H1 (cell line): ENCODE measurements at regions not wholly inside any gene's neighbourhood (a gene's known extent, or its start where the extent isn't known, plus 50 kb on each side); places are given as distances from the start of the nearest gene placed in this dataset.

Source experiments
- CTCF ChIA-PET: fragments of 300-600 bp; sonication (Branson Sonifier 250); formaldehyde crosslinking; loops from one replicate; lab custom pipeline; 2021; ENCODE audit not compliant: partially characterized antibody; lab: Charles Lee
- POLR2A ChIA-PET: fragments of 300-600 bp; sonication (Branson Sonifier 250); formaldehyde crosslinking; loops from one replicate; lab custom pipeline; 2021; ENCODE audit warnings: inconsistent platforms; ENCODE audit not compliant: partially characterized antibody; lab: Charles Lee
- DNase-seq, 2 experiments: peaks; one replicate each; pipeline versions ENCODE4 v3.0.0 to v3.0.0-alpha.2; 2010 to 2022; ENCODE audit warnings: low spot score in 2 of 2, low read depth in 1 of 2, mixed read lengths in 1 of 2
- FAIRE-seq: peaks from 2 replicates; lab custom pipeline; 2011; peaks lifted over from hg19 to GRCh38; lab: Jason Lieb, UNC
- H2AFZ ChIP-seq: 2 replicates; pipeline ENCODE4 v1.8.1; 2012; ENCODE audit warnings: low read length, inconsistent platforms
- H2AK5ac ChIP-seq: 2 replicates; pipeline ENCODE4 v1.6.1; 2013; ENCODE audit warnings: low read depth, low read length
- H2BK120ac ChIP-seq: replicated peaks from 2 replicates; pipeline ENCODE3; 2013; ENCODE audit warnings: low read depth, low read length, inconsistent platforms
- H2BK12ac ChIP-seq: 2 replicates; pipeline ENCODE4 v1.6.1; 2013; ENCODE audit warnings: low read depth, low read length
- H2BK15ac ChIP-seq: 2 replicates; pipeline ENCODE4 v1.6.1; 2013; ENCODE audit warnings: low read length
- H2BK20ac ChIP-seq: 2 replicates; pipeline ENCODE4 v1.6.1; 2013; ENCODE audit warnings: low read length
- H2BK5ac ChIP-seq: 2 replicates; pipeline ENCODE4 v1.6.1; 2013; ENCODE audit warnings: low read depth, low read length
- H3K14ac ChIP-seq: 2 replicates; pipeline ENCODE4 v1.6.1; 2013; ENCODE audit warnings: inconsistent platforms; ENCODE audit not compliant: insufficient read length
- H3K18ac ChIP-seq: 2 replicates; pipeline ENCODE4 v1.6.1; 2013; ENCODE audit warnings: low read length; ENCODE audit errors: extremely low read depth
- H3K23ac ChIP-seq: 2 replicates; pipeline ENCODE4 v1.6.1; 2013; ENCODE audit warnings: inconsistent platforms; ENCODE audit not compliant: insufficient read length
- H3K23me2 ChIP-seq: 2 replicates; pipeline ENCODE4 v1.6.1; 2013; ENCODE audit warnings: low read depth, low read length
- H3K27ac ChIP-seq: 2 replicates; pipeline ENCODE4 v1.6.1; 2011; ENCODE audit warnings: low read depth, low read length, inconsistent platforms
- H3K27me3 ChIP-seq, 4 experiments: replicated peaks in 1 of 4; 1 replicate in 1 of 4; 2 replicates in 3 of 4; pipeline versions ENCODE4 v1.6.1 to v1.8.1; 2011 to 2013; ENCODE audit warnings: low read length in 3 of 4, mild to moderate bottlenecking in 3 of 4, inconsistent platforms in 2 of 4, mixed read lengths in 2 of 4, moderate library complexity in 1 of 4; ENCODE audit not compliant: control insufficient read depth in 3 of 4, insufficient read depth in 3 of 4; ENCODE audit errors: extremely low read depth in 1 of 4
- H3K36me3 ChIP-seq, 4 experiments: 2 replicates each; pipeline versions ENCODE4 v1.6.1 to v1.8.1; 2011 to 2013; ENCODE audit warnings: mild to moderate bottlenecking in 4 of 4, low read length in 3 of 4, moderate library complexity in 2 of 4, control low read depth in 1 of 4, inconsistent platforms in 1 of 4; ENCODE audit not compliant: insufficient read depth in 4 of 4, control insufficient read depth in 2 of 4
- H3K4ac ChIP-seq: replicated peaks from 2 replicates; pipeline ENCODE3; 2013; ENCODE audit warnings: low read length, low read depth, mixed read lengths, inconsistent platforms; ENCODE audit not compliant: insufficient read length
- H3K4me1 ChIP-seq, 4 experiments: replicated peaks in 1 of 4; 1 replicate in 1 of 4; 2 replicates in 3 of 4; pipeline versions ENCODE4 v1.6.1 to v1.8.1; 2011 to 2013; ENCODE audit warnings: low read length in 3 of 4, inconsistent platforms in 2 of 4, mixed read lengths in 1 of 4; ENCODE audit not compliant: insufficient read depth in 4 of 4, control insufficient read depth in 3 of 4
- H3K4me2 ChIP-seq, 2 experiments: 2 replicates each; pipeline versions ENCODE4 v1.6.1 to v1.8.1; 2011 to 2013; ENCODE audit warnings: low read depth in 2 of 2, low read length in 2 of 2, control low read depth in 1 of 2, inconsistent platforms in 1 of 2, mild to moderate bottlenecking in 1 of 2; ENCODE audit not compliant: insufficient read depth in 1 of 2
- H3K4me3 ChIP-seq, 4 experiments: fragments of 200-600, 300-600 bp in 1 of 4; sonication (generic), shearing (Covaris generic), sonication (Bioruptor Twin) in 1 of 4; 2 replicates each; pipeline versions ENCODE4 v1.5.1 to v1.8.1; 2011 to 2016; ENCODE audit warnings: low read length in 4 of 4, low read depth in 3 of 4, control low read depth in 2 of 4, inconsistent platforms in 2 of 4, mild to moderate bottlenecking in 2 of 4, mixed read lengths in 1 of 4, moderate library complexity in 1 of 4; ENCODE audit not compliant: insufficient read depth in 2 of 4; ENCODE audit errors: extremely low read depth in 1 of 4
- H3K56ac ChIP-seq: replicated peaks from 2 replicates; pipeline ENCODE3; 2013; ENCODE audit warnings: low read depth, mild to moderate bottlenecking, mixed read lengths, low read length, inconsistent platforms; ENCODE audit not compliant: insufficient read length
- H3K79me1 ChIP-seq: 2 replicates; pipeline ENCODE4 v1.6.1; 2013; ENCODE audit warnings: low read depth, low read length, control low read depth
- H3K79me2 ChIP-seq, 2 experiments: 2 replicates each; pipeline versions ENCODE4 v1.6.1 to v1.8.1; 2012 to 2013; ENCODE audit warnings: low read length in 2 of 2, mild to moderate bottlenecking in 2 of 2, inconsistent platforms in 1 of 2; ENCODE audit not compliant: insufficient read depth in 2 of 2, control insufficient read depth in 1 of 2
- H3K9ac ChIP-seq, 4 experiments: replicated peaks in 1 of 4; 1 replicate in 1 of 4; 2 replicates in 3 of 4; pipeline versions ENCODE4 v1.6.1 to v1.8.1; 2011 to 2013; ENCODE audit warnings: low read depth in 3 of 4, low read length in 3 of 4, control low read depth in 2 of 4, mild to moderate bottlenecking in 2 of 4, moderate library complexity in 2 of 4, inconsistent platforms in 1 of 4; ENCODE audit errors: extremely low read depth in 1 of 4
- H3K9me3 ChIP-seq, 2 experiments: 2 replicates each; pipeline versions ENCODE4 v1.6.1 to v1.8.1; 2012 to 2013; ENCODE audit warnings: mild to moderate bottlenecking in 2 of 2, moderate library complexity in 2 of 2, control low read depth in 1 of 2, inconsistent platforms in 1 of 2, low read depth in 1 of 2, low read length in 1 of 2, mixed read lengths in 1 of 2; ENCODE audit not compliant: insufficient read depth in 2 of 2
- H4K20me1 ChIP-seq, 2 experiments: replicated peaks in 1 of 2; 2 replicates each; pipeline versions ENCODE3 to v1.8.1; 2011 to 2013; ENCODE audit warnings: inconsistent platforms in 2 of 2, low read length in 2 of 2, mild to moderate bottlenecking in 1 of 2; ENCODE audit not compliant: insufficient read depth in 2 of 2, control insufficient read depth in 1 of 2
- H4K5ac ChIP-seq: 2 replicates; pipeline ENCODE4 v1.6.1; 2013; ENCODE audit warnings: low read length, low read depth, mixed read lengths, inconsistent platforms; ENCODE audit not compliant: insufficient read length
- H4K8ac ChIP-seq: 2 replicates; pipeline ENCODE4 v1.8.0; 2013; ENCODE audit warnings: mild to moderate bottlenecking, moderate library complexity, low read length, inconsistent platforms; ENCODE audit not compliant: insufficient read depth; ENCODE audit errors: extremely low read depth
- H4K91ac ChIP-seq: replicated peaks from 2 replicates; pipeline ENCODE3; 2013; ENCODE audit warnings: low read length, mixed read lengths, inconsistent platforms; ENCODE audit not compliant: insufficient read length
- ASH2L ChIP-seq: fragments of 200-600, 300-600 bp; sonication (generic); IDR thresholded peaks from one replicate; pipeline ENCODE4 v1.7.1; 2017; ENCODE audit warnings: low read length
- BRCA1 ChIP-seq: IDR thresholded peaks from 2 replicates; pipeline ENCODE4 v1.6.1; 2012; ENCODE audit warnings: low read depth, low read length, improper control_type of control experiment
- CBX5 ChIP-seq: fragments of 300-800, 300-1000 bp; sonication (generic); IDR thresholded peaks from 2 replicates; pipeline ENCODE4 v1.7.1; 2016; ENCODE audit warnings: antibody characterized with exemption, low read length, low read depth
- CHD2 ChIP-seq: IDR thresholded peaks from 2 replicates; pipeline ENCODE4 v1.6.1; 2012; ENCODE audit warnings: low read length, improper control_type of control experiment
- HDAC6 ChIP-seq: IDR thresholded peaks from one replicate; pipeline ENCODE4 v1.7.1; 2012; ENCODE audit warnings: low read depth, mild to moderate bottlenecking, inconsistent platforms, low read length, moderate library complexity
- SIN3A ChIP-seq, 2 experiments: IDR thresholded peaks in 1 of 2; conservative IDR thresholded peaks in 1 of 2; 2 replicates each; pipeline ENCODE4 v1.6.1; 2011 to 2012; ENCODE audit warnings: low read length in 2 of 2, improper control_type of control experiment in 1 of 2, low read depth in 1 of 2, mild to moderate bottlenecking in 1 of 2
- SP4 ChIP-seq: IDR thresholded peaks from 2 replicates; pipeline ENCODE4 v1.6.1; 2012; ENCODE audit warnings: low read length, inconsistent platforms
- TAF1 ChIP-seq: IDR thresholded peaks from 2 replicates; pipeline ENCODE4 v1.6.1; 2011; ENCODE audit warnings: mild to moderate bottlenecking, low read depth, low read length
- YY1 ChIP-seq: IDR thresholded peaks from 2 replicates; pipeline ENCODE4 v1.6.1; 2011; ENCODE audit warnings: low read depth, mild to moderate bottlenecking, low read length
- WGBS, 2 experiments: shearing (Covaris generic) in 1 of 2; methylation state at CpG; one replicate each; pipeline versions ENCODE4 v1.1.6 to v1.1.7; 2013 to 2015; ENCODE audit warnings: low lambda C conversion rate in 2 of 2, mixed read lengths in 2 of 2, inconsistent platforms in 1 of 2, low coverage in 1 of 2, missing lambda C conversion rate in 1 of 2; ENCODE audit not compliant: insufficient replicate concordance in 2 of 2, insufficient coverage in 1 of 2, insufficient read length in 1 of 2; ENCODE audit errors: extremely low coverage in 1 of 2, missing lambda C conversion rate in 1 of 2; 5-methylcytosine and 5-hydroxymethylcytosine counted together

DNA sequence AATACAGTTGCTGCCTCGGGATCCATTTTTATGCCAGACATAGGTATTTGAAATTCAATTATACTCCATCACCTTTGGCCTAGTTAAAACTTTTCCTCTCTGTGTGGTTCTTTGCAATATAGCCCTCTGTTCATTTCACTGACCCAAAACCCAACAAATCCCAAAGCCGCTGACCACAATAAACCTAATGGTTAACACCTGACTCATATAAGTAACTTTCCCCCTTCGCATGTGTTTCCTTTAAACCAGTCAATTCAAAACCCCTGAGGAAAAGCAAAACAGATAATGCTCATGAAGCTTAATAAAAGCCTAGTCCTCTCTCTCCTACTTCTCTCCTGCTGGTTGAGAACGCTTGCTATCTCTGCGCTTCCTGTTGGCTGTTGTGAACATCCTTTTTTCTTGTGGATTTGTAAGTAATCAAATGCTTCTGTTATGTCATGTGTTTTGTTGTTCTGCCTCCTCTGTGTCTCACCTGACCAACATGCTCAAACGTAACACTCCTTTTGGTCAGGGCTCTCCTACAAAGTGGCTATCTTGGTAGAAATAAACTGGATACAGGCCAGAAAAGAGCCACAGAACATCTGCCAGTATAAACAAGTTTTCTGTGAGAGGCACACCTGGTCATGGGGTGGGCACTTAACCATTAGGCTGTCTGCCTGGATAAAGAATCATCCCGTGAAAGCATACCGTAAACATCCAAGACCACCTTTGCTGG lies 652.6 kb downstream of the METTL15 start:
- Histone ChIP-seq H4K91ac (no peak overlapping the region), H3K23me2 (no peaks in the 10 kb centered on the region; the same call in 1 of the 2 replicates), H3K27me3 (no peaks in the 10 kb centered on the region), H3K36me3 (no peaks in the 10 kb centered on the region), H2BK120ac (no peak overlapping the region), H3K23ac (no peak overlapping the region), H2BK15ac (no peak overlapping the region), H3K56ac (no peak overlapping the region), H2AK5ac (no peak overlapping the region), H2BK12ac (peak overlapping the region; percentile 76; the same call in 1 of the 2 replicates), H3K14ac (no peak overlapping the region), H3K79me1 (no peaks in the 10 kb centered on the region), H3K4me2 (no peak overlapping the region), H3K27ac (no peak overlapping the region), H4K20me1 (no peaks in the 10 kb centered on the region), H2BK5ac (peak overlapping the region; percentile 25; the same call in 1 of the 2 replicates), H3K18ac (no peak overlapping the region), H4K8ac (no peak overlapping the region), H4K5ac (no peak overlapping the region), H2AFZ (peak overlapping the region; percentile 76), H3K9ac (no peak overlapping the region), H3K4me1 (peaks cover 0 to 5% (median 0%) of the 10 kb centered on the region in 4 experiments; a peak in 2 of 7 replicates), H3K4me3 (no peak overlapping the region), H3K79me2 (no peaks in the 10 kb centered on the region), H2BK20ac (no peak overlapping the region), H3K4ac (no peak overlapping the region), H3K9me3 (no peaks in the 10 kb centered on the region)
- no peak for TF ChIP-seq CHD2
- TF ChIP-seq YY1, result no peak
- TF ChIP-seq CBX5, result no peak
- TF ChIP-seq BRCA1, result no peak
- no peak for TF ChIP-seq TAF1
- TF ChIP-seq HDAC6, result no peak
- TF ChIP-seq SIN3A (conservative IDR thresholded peaks at IDR 0.05 in 1 of 2, IDR thresholded peaks at IDR 0.05 in 1 of 2; ENCODE audit: low read depth in 1 of 2, low read length in 2 of 2), result no peak
- no peak for TF ChIP-seq ASH2L
- no peak for TF ChIP-seq SP4
- peak; percentile 24 for FAIRE-seq
- POLR2A ChIA-PET, result no interaction called here
- CTCF ChIA-PET, result interaction anchor here (0.7 to 1.2 kb wide), 2 partner anchors 19 to 1120 kb away, joined by 3 read pairs; no protein-coding TSS in a partner anchor
- WGBS, 2 experiments, result 93% methylated on average over 8 of the region's 8 CpGs; no CpG with 5 or more reads in 1 of the 2 experiments
- no peak for DNase-seq
